ENCODE measurements at regions not wholly inside any gene's neighbourhood (a gene's known extent, or its start where the extent isn't known, plus 50 kb on each side); places are given as distances from the start of the nearest gene placed in this dataset.

- no peak for DNase-seq
Measured at GRCh38 chr19:32189956-32190706, 155.3 kb upstream of the ZNF507 start.

- no peak for DNase-seq
Measured at GRCh38 chr19:32191921-32192320, 153.5 kb upstream of the ZNF507 start.

- no peak for DNase-seq
Measured at GRCh38 chr19:32195706-32196610, 149.5 kb upstream of the ZNF507 start.

- no peak for DNase-seq
Measured at GRCh38 chr19:32196690-32197420, 148.6 kb upstream of the ZNF507 start.

- no peak for DNase-seq
Measured at GRCh38 chr19:32197896-32198882, 147.2 kb upstream of the ZNF507 start.

GRCh38 chr19:32199501-32200040 is 145.8 kb upstream of the ZNF507 start:
- DNase-seq = no peak

- DNase-seq = no peak
Measured at GRCh38 chr19:32200312-32201038, 144.9 kb upstream of the ZNF507 start.

- no peak for DNase-seq
Measured at GRCh38 chr19:32201211-32201610, 144.2 kb upstream of the ZNF507 start.

GRCh38 chr19:32201636-32202051 is 143.8 kb upstream of the ZNF507 start:
- peak; percentile 3 for DNase-seq

- no peak for DNase-seq
Measured at GRCh38 chr19:32202244-32202643, 143.2 kb upstream of the ZNF507 start.

- DNase-seq = no peak
Measured at GRCh38 chr19:32203161-32203560, 142.2 kb upstream of the ZNF507 start.

- DNase-seq = no peak
Measured at GRCh38 chr19:32206065-32206464, 139.3 kb upstream of the ZNF507 start.

GRCh38 chr19:32208060-32208459 is 137.3 kb upstream of the ZNF507 start:
- DNase-seq = no peak

- no peak for DNase-seq
Measured at GRCh38 chr19:32219392-32219791, 126.0 kb upstream of the ZNF507 start.

- no peak for DNase-seq
Measured at GRCh38 chr19:32219881-32220472, 125.4 kb upstream of the ZNF507 start.

- DNase-seq = no peak
Measured at GRCh38 chr19:32220951-32221350, 124.5 kb upstream of the ZNF507 start.

- DNase-seq = no peak
Measured at GRCh38 chr19:32222556-32222955, 122.9 kb upstream of the ZNF507 start.

GRCh38 chr19:32223106-32223505 is 122.3 kb upstream of the ZNF507 start:
- DNase-seq = no peak

- no peak for DNase-seq
Measured at GRCh38 chr19:32223595-32224370, 121.6 kb upstream of the ZNF507 start.

All from suppressor macrophage treated with lipopolysaccharide for 4 hours (primary cell).